ENCODE measurements at regions not wholly inside any gene's neighbourhood (a gene's known extent, or its start where the extent isn't known, plus 50 kb on each side); places are given as distances from the start of the nearest gene placed in this dataset.

DNA sequence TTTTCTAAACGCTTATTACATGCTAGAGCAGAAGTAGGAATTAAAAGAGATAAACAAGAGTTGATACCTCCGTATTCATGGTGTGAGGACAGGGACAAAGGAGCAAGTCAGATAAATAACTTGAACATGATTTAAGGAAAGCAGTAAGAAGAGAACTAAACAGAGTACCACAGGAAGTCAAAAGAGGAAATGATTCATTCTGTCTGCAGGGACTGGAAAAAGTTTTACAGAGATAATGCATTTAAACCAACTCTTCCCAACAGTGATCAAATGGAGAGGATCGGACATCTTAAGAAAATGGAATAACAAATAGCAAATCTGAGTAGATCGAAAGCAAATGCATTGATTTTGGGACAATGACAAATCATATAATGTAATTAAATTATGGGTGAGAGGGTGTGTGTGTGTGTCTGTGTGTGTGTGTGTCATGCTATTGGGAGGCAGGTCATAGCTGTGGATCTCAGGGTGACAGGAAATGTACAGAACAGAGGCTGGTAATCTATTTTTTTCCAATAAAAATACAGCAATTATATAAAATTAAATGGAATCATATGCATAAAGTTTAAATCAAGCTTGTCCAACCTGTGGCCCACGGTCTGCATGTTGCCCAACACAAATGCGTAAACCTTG is 113.4 kb downstream of the MC4R start (continued):
- TF ChIP-seq, protein P1, sequence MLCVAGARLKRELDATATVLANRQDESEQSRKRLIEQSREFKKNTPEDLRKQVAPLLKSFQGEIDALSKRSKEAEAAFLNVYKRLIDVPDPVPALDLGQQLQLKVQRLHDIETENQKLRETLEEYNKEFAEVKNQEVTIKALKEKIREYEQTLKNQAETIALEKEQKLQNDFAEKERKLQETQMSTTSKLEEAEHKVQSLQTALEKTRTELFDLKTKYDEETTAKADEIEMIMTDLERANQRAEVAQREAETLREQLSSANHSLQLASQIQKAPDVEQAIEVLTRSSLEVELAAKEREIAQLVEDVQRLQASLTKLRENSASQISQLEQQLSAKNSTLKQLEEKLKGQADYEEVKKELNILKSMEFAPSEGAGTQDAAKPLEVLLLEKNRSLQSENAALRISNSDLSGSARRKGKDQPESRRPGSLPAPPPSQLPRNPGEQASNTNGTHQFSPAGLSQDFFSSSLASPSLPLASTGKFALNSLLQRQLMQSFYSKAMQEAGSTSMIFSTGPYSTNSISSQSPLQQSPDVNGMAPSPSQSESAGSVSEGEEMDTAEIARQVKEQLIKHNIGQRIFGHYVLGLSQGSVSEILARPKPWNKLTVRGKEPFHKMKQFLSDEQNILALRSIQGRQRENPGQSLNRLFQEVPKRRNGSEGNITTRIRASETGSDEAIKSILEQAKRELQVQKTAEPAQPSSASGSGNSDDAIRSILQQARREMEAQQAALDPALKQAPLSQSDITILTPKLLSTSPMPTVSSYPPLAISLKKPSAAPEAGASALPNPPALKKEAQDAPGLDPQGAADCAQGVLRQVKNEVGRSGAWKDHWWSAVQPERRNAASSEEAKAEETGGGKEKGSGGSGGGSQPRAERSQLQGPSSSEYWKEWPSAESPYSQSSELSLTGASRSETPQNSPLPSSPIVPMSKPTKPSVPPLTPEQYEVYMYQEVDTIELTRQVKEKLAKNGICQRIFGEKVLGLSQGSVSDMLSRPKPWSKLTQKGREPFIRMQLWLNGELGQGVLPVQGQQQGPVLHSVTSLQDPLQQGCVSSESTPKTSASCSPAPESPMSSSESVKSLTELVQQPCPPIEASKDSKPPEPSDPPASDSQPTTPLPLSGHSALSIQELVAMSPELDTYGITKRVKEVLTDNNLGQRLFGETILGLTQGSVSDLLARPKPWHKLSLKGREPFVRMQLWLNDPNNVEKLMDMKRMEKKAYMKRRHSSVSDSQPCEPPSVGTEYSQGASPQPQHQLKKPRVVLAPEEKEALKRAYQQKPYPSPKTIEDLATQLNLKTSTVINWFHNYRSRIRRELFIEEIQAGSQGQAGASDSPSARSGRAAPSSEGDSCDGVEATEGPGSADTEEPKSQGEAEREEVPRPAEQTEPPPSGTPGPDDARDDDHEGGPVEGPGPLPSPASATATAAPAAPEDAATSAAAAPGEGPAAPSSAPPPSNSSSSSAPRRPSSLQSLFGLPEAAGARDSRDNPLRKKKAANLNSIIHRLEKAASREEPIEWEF (CRISPR knock-in tag; IDR thresholded peaks at IDR 0.05), result no peak
- TF ChIP-seq, protein P2, sequence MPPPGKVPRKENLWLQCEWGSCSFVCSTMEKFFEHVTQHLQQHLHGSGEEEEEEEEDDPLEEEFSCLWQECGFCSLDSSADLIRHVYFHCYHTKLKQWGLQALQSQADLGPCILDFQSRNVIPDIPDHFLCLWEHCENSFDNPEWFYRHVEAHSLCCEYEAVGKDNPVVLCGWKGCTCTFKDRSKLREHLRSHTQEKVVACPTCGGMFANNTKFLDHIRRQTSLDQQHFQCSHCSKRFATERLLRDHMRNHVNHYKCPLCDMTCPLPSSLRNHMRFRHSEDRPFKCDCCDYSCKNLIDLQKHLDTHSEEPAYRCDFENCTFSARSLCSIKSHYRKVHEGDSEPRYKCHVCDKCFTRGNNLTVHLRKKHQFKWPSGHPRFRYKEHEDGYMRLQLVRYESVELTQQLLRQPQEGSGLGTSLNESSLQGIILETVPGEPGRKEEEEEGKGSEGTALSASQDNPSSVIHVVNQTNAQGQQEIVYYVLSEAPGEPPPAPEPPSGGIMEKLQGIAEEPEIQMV (tag; conservative IDR thresholded peaks at IDR 0.05; ENCODE audit: low read depth), result no peak
- TF ChIP-seq SIX5 (IDR thresholded peaks at IDR 0.05; ENCODE audit: borderline replicate concordance in 1 of 2, insufficient read depth in 1 of 2, low read depth in 1 of 2, low read length in 2 of 2), result no peak
- TF ChIP-seq, protein P3, sequence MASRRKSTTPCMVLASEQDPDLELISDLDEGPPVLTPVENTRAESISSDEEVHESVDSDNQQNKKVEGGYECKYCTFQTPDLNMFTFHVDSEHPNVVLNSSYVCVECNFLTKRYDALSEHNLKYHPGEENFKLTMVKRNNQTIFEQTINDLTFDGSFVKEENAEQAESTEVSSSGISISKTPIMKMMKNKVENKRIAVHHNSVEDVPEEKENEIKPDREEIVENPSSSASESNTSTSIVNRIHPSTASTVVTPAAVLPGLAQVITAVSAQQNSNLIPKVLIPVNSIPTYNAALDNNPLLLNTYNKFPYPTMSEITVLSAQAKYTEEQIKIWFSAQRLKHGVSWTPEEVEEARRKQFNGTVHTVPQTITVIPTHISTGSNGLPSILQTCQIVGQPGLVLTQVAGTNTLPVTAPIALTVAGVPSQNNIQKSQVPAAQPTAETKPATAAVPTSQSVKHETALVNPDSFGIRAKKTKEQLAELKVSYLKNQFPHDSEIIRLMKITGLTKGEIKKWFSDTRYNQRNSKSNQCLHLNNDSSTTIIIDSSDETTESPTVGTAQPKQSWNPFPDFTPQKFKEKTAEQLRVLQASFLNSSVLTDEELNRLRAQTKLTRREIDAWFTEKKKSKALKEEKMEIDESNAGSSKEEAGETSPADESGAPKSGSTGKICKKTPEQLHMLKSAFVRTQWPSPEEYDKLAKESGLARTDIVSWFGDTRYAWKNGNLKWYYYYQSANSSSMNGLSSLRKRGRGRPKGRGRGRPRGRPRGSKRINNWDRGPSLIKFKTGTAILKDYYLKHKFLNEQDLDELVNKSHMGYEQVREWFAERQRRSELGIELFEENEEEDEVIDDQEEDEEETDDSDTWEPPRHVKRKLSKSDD (conservative IDR thresholded peaks at IDR 0.05; ENCODE audit: low read length), result no peak
- TF ChIP-seq SRSF1 (IDR thresholded peaks at IDR 0.05; ENCODE audit: low read depth, low read length), result no peak
- no peak for TF ChIP-seq ZNF699 (CRISPR knock-in tag; IDR thresholded peaks at IDR 0.05; ENCODE audit: insufficient replicate concordance)
- TF ChIP-seq PCBP2 (IDR thresholded peaks at IDR 0.05; ENCODE audit: low read depth, low read length, poor library complexity, severe bottlenecking), result no peak
- TF ChIP-seq, protein P4, sequence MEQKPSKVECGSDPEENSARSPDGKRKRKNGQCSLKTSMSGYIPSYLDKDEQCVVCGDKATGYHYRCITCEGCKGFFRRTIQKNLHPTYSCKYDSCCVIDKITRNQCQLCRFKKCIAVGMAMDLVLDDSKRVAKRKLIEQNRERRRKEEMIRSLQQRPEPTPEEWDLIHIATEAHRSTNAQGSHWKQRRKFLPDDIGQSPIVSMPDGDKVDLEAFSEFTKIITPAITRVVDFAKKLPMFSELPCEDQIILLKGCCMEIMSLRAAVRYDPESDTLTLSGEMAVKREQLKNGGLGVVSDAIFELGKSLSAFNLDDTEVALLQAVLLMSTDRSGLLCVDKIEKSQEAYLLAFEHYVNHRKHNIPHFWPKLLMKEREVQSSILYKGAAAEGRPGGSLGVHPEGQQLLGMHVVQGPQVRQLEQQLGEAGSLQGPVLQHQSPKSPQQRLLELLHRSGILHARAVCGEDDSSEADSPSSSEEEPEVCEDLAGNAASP (IDR thresholded peaks at IDR 0.05), result no peak
- TF ChIP-seq, protein P5, sequence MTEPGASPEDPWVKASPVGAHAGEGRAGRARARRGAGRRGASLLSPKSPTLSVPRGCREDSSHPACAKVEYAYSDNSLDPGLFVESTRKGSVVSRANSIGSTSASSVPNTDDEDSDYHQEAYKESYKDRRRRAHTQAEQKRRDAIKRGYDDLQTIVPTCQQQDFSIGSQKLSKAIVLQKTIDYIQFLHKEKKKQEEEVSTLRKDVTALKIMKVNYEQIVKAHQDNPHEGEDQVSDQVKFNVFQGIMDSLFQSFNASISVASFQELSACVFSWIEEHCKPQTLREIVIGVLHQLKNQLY (CRISPR knock-in tag; conservative IDR thresholded peaks at IDR 0.05), result no peak
- no peak for TF ChIP-seq ZNF124 (CRISPR knock-in tag; IDR thresholded peaks at IDR 0.05)
- no peak for TF ChIP-seq OTX1 (CRISPR knock-in tag; IDR thresholded peaks at IDR 0.05)
- TF ChIP-seq, protein P6, sequence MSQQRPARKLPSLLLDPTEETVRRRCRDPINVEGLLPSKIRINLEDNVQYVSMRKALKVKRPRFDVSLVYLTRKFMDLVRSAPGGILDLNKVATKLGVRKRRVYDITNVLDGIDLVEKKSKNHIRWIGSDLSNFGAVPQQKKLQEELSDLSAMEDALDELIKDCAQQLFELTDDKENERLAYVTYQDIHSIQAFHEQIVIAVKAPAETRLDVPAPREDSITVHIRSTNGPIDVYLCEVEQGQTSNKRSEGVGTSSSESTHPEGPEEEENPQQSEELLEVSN (IDR thresholded peaks at IDR 0.05; ENCODE audit: borderline replicate concordance in 1 of 2, extremely low read depth in 1 of 2, insufficient read depth in 1 of 2, insufficient read length in 1 of 2, low read depth in 1 of 2, low read length in 1 of 2, poor library complexity in 1 of 2, severe bottlenecking in 1 of 2), result no peak

Measured in K562 (cell line).